Middle frontal gyrus (tissue), 1 donor: ENCODE measurements at regions not wholly inside any gene's neighbourhood (a gene's known extent, or its start where the extent isn't known, plus 50 kb on each side); places are given as distances from the start of the nearest gene placed in this dataset.
"Not testable (repeated sequence)": the region's sequence is repeated elsewhere in the genome, so short reads cannot be mapped to it uniquely, and the experiment has no call there.

Source experiments
- DNase-seq: peaks from one replicate; pipeline ENCODE4 v3.0.0-alpha.2; 2015; ENCODE audit warnings: low spot score; ENCODE audit errors: extremely low spot score

GRCh38 chr5:126263591-126264184 is 159.5 kb upstream of the GRAMD2B start:
- DNase-seq: no peak

GRCh38 chr5:126265917-126266316 is 157.3 kb upstream of the GRAMD2B start:
- DNase-seq: no peak

- no peak for DNase-seq
Observed at GRCh38 chr5:126267438-126267837, 155.8 kb upstream of the GRAMD2B start.

- DNase-seq: no peak
Observed at GRCh38 chr5:126268697-126269315, 154.4 kb upstream of the GRAMD2B start.

GRCh38 chr5:126269511-126269910 is 153.7 kb upstream of the GRAMD2B start:
- DNase-seq: no peak

- DNase-seq: no peak
Observed at GRCh38 chr5:126271141-126271540, 152.1 kb upstream of the GRAMD2B start.

- DNase-seq: no peak
Observed at GRCh38 chr5:126274076-126274762, 149.0 kb upstream of the GRAMD2B start.

GRCh38 chr5:126274763-126275125 is 148.5 kb upstream of the GRAMD2B start:
- no peak for DNase-seq

- no peak for DNase-seq
Observed at GRCh38 chr5:126277762-126278161, 145.4 kb upstream of the GRAMD2B start.

GRCh38 chr5:126280343-126280742 is 142.9 kb upstream of the GRAMD2B start:
- DNase-seq: no peak

GRCh38 chr5:126280846-126281245 is 142.4 kb upstream of the GRAMD2B start:
- peak; percentile 22 for DNase-seq

- DNase-seq: no peak
Observed at GRCh38 chr5:126284977-126285696, 138.1 kb upstream of the GRAMD2B start.

- DNase-seq: not testable (repeated sequence)
Observed at GRCh38 chr5:126296121-126296520, 127.1 kb upstream of the GRAMD2B start.

- no peak for DNase-seq
Observed at GRCh38 chr5:126300293-126300692, 122.9 kb upstream of the GRAMD2B start.

- DNase-seq: no peak
Observed at GRCh38 chr5:126301056-126301455, 122.2 kb upstream of the GRAMD2B start.

GRCh38 chr5:126309860-126310259 is 113.3 kb upstream of the GRAMD2B start:
- no peak for DNase-seq

GRCh38 chr5:126311766-126312165 is 111.4 kb upstream of the GRAMD2B start:
- no peak for DNase-seq

GRCh38 chr5:126315341-126315740 is 107.9 kb upstream of the GRAMD2B start:
- no peak for DNase-seq

GRCh38 chr5:126332326-126332725 is 90.9 kb upstream of the GRAMD2B start:
- no peak for DNase-seq

GRCh38 chr5:126334760-126335159 is 88.4 kb upstream of the GRAMD2B start:
- DNase-seq: no peak

- DNase-seq: no peak
Observed at GRCh38 chr5:126335886-126336285, 87.3 kb upstream of the GRAMD2B start.

- DNase-seq: no peak
Observed at GRCh38 chr5:126338635-126339034, 84.6 kb upstream of the GRAMD2B start.
